Heart right ventricle (tissue), 16 donors: ENCODE measurements at regions not wholly inside any gene's neighbourhood (a gene's known extent, or its start where the extent isn't known, plus 50 kb on each side); places are given as distances from the start of the nearest gene placed in this dataset.

Experiments used
- ATAC-seq, 8 donors: fragments of 200-7000 bp; cut with Tn5 transposase; one replicate each; pipeline ENCODE4 v1.9.1; 2020; ENCODE audit warnings: mild to moderate bottlenecking in 8 of 8, moderate library complexity in 8 of 8, moderate number of reproducible peaks in 1 of 8
- DNase-seq, 2 donors: peaks; one replicate each; pipeline ENCODE4 v3.0.0-alpha.2; 2020
- H3K27ac ChIP-seq, 10 donors: fragments of 200-600 bp; sonication (generic) in 2 of 10; one replicate each; pipeline versions ENCODE4 v1.5.0 to v1.8.0; 2020 to 2022; ENCODE audit warnings: mild to moderate bottlenecking in 3 of 10
- H3K27me3 ChIP-seq, 7 donors: fragments of 200-600 bp; one replicate each; pipeline ENCODE4 v1.8.0; 2021 to 2022; ENCODE audit warnings: mild to moderate bottlenecking in 2 of 7
- H3K36me3 ChIP-seq, 9 donors: fragments of 200-600 bp; sonication (generic) in 1 of 9; one replicate each; pipeline versions ENCODE4 v1.5.0 to v1.8.0; 2020 to 2022; ENCODE audit warnings: mild to moderate bottlenecking in 2 of 9
- H3K4me1 ChIP-seq, 9 donors: fragments of 200-600 bp; sonication (generic) in 1 of 9; one replicate each; pipeline versions ENCODE4 v1.5.0 to v1.8.0; 2020 to 2022; ENCODE audit warnings: mild to moderate bottlenecking in 4 of 9
- H3K4me3 ChIP-seq, 10 donors: fragments of 200-600 bp; sonication (generic) in 2 of 10; one replicate each; pipeline versions ENCODE4 v1.5.0 to v1.8.0; 2020 to 2022; ENCODE audit warnings: mild to moderate bottlenecking in 7 of 10, moderate library complexity in 2 of 10
- H3K9me3 ChIP-seq, 11 donors: fragments of 200-600 bp in 10 of 11; sonication (generic) in 2 of 11; one replicate each; pipeline versions ENCODE4 v1.5.0 to v1.8.0; 2013 to 2022; ENCODE audit warnings: mild to moderate bottlenecking in 2 of 11, control low read depth in 1 of 11, moderate library complexity in 1 of 11
- CTCF ChIP-seq, 9 donors: fragments of 200-600 bp; sonication (generic) in 2 of 9; IDR thresholded peaks; one replicate each; pipeline versions ENCODE4 v1.5.0 to v1.8.0; 2021 to 2022; ENCODE audit warnings: antibody characterized with exemption in 9 of 9, mild to moderate bottlenecking in 5 of 9, moderate library complexity in 1 of 9
- WGBS, 2 donors: extraction: QIAGEN DNeasy Blood & Tissue Kit; methylation state at CpG; one replicate each; pipeline ENCODE4 v1.1.7; 2013; ENCODE audit warnings: inconsistent platforms in 1 of 2; 5-methylcytosine and 5-hydroxymethylcytosine counted together
- intact Hi-C, 10 donors: fragments of 100-400 bp; cut with DNase I; formaldehyde crosslinking; loops; one replicate each; pipeline versions ENCODE4 v1.11.1 to v1.14.2; 2022
- donor health status: Arrhythmogenic right ventricular cardiomyopathy.
- donor health status: ischemic (EF 13 %, LVEDD 7.1; RV severe dilation, severe dysfunction).
- donor health status: healthy with polysubstance abuse.
- donor health status: DM: no; HTN: yes; CAD: no.
- donor health status: DM: no; HTN: no; CAD: no.
- donor health status: ischemic (EF 25% LVEDD 6.9; RV normal size, moderate dysfunction).
- donor health status: ischemic (EF 25% LVEDD 5.7; RV mildly dilated, moderate dysfunction).
- donor health status: healthy.
- donor health status: DM: yes; HTN: yes; CAD: no.
- donor health status: Ischemic cardiomyopathy.
- donor health status: ischemic (EF 35%, LVEDD 5.7; RV mildly dilated, moderate dysfunction).
- donor health status: nonischemic (EF 11% LVEDD 7.7; RV severe dilation, severe dysfunction).
- donor health status: DM: yes; HTN: yes; CAD: no.
- donor health status: PGD.
- donor health status: ischemic (EF 29% LVEDD 5.4; RV normal size, mild dysfunction).
- donor health status: nonischemic (EF 23%, LVEDD 6.1; RV moderate dilation, normal function).

GRCh38 chr7:14092331-14092730, 102.9 kb upstream of the ETV1 start:
- Histone ChIP-seq H3K27me3 (no peaks in the 10 kb centered on the region), H3K36me3 (no peaks in the 10 kb centered on the region), H3K9me3 (peaks cover 0 to 3% (median 0%) of the 10 kb centered on the region in 11 donors), H3K27ac (no peak overlapping the region), H3K4me1 (no peaks in the 10 kb centered on the region), H3K4me3 (no peak overlapping the region)
- ATAC-seq (no peak), DNase-seq (no peak)
- intact Hi-C loops, result no loop called here
- 54 to 58% methylated on average over 1 of the region's 1 CpG for WGBS, 2 donors
- TF ChIP-seq CTCF (IDR thresholded peaks at IDR 0.05), result no peak

GRCh38 chr7:14085901-14086300, 96.4 kb upstream of the ETV1 start:
- H3K4me1 ChIP-seq, result no peaks in the 10 kb centered on the region
- TF ChIP-seq CTCF (IDR thresholded peaks at IDR 0.05), result no peak
- intact Hi-C loops, result no loop called here
- DNase-seq (no peak), ATAC-seq (no peak)
- no peak overlapping the region for H3K4me3 ChIP-seq
- WGBS, 2 donors, result 89 to 95% methylated on average over 1 of the region's 1 CpG
- H3K27me3 ChIP-seq, result no peaks in the 10 kb centered on the region
- no peak overlapping the region for H3K27ac ChIP-seq
- no peaks in the 10 kb centered on the region for H3K36me3 ChIP-seq
- H3K9me3 ChIP-seq, result peaks cover 0 to 35% (median 13%) of the 10 kb centered on the region in 11 donors

- no peak overlapping the region for H3K4me3 ChIP-seq
- DNase-seq (no peak), ATAC-seq (no peak)
- 53 to 70% methylated on average over 2 of the region's 2 CpGs for WGBS, 2 donors
- no peaks in the 10 kb centered on the region for H3K36me3 ChIP-seq
- H3K27ac ChIP-seq, result no peak overlapping the region
- no peaks in the 10 kb centered on the region for H3K27me3 ChIP-seq
- H3K9me3 ChIP-seq, result peaks cover 0 to 35% (median 13%) of the 10 kb centered on the region in 11 donors
- H3K4me1 ChIP-seq, result no peaks in the 10 kb centered on the region
- intact Hi-C loops, result no loop called here
- TF ChIP-seq CTCF (IDR thresholded peaks at IDR 0.05), result no peak
Measured at GRCh38 chr7:14083761-14084160, 94.3 kb upstream of the ETV1 start.

GRCh38 chr7:14073988-14074387, 84.5 kb upstream of the ETV1 start:
- no peaks in the 10 kb centered on the region for H3K9me3 ChIP-seq
- peak overlapping the region in 5 of 10 donors; percentile 2 to 57 (median 52) for H3K27ac ChIP-seq
- intact Hi-C loops, result no loop called here
- no peak for TF ChIP-seq CTCF (IDR thresholded peaks at IDR 0.05)
- peaks cover 0 to 26% (median 10%) of the 10 kb centered on the region in 9 donors for H3K4me1 ChIP-seq
- DNase-seq (no peak), ATAC-seq (peak in 3 of 8 donors; percentile 49 to 65 (median 58))
- H3K4me3 ChIP-seq, result no peak overlapping the region
- H3K27me3 ChIP-seq, result no peaks in the 10 kb centered on the region
- H3K36me3 ChIP-seq, result no peaks in the 10 kb centered on the region
